ENCODE measurements at regions not wholly inside any gene's neighbourhood (a gene's known extent, or its start where the extent isn't known, plus 50 kb on each side); places are given as distances from the start of the nearest gene placed in this dataset.
A peak's percentile ranks its signal among the peaks of the same experiment; 100 is the strongest.

DNA sequence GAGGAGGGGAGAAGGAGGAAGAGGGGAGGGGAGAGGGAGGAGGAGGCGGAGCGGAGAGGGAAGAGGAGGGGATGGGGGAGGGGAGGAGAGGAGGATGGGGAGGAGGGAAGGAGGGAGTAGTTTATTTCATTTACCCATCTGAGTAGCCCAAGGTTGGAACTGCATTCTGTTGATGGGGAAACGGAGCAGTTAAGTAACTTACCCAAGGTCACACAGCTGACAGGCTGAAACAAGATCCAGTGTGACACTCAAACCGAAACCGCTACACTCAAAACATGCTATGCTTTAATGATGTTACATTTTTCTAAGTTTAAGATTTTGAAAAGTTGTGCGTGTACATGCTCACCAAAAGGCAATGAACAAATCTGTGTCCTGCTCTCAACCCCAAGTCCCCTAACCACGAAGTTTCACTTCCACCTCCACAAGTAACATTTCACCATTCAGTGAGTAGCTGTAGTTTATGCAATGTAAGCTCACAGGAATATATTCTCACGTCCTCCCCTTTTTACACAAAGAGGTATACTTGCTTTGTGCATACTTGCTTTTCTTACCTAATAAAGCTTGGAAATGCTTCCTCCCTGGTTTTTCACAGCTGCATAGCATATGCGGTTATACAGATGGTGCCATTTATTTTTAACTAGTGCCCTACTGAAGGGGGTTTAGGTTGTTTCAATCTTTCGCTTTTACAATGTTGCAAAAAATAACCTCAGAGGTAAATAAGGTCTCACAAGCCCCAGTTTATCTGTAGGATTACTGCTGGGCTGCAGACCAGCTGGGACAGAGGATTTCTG lies 275.3 kb downstream of the PARN start (continued):
- peak; percentile 99 for TF ChIP-seq DPF2 (IDR thresholded peaks at IDR 0.05)
- TF ChIP-seq NFYB (IDR thresholded peaks at IDR 0.05; ENCODE audit: insufficient read depth, low read depth, low read length), result no peak; the same call in 1 of the 2 replicates
- TF ChIP-seq, protein P1, sequence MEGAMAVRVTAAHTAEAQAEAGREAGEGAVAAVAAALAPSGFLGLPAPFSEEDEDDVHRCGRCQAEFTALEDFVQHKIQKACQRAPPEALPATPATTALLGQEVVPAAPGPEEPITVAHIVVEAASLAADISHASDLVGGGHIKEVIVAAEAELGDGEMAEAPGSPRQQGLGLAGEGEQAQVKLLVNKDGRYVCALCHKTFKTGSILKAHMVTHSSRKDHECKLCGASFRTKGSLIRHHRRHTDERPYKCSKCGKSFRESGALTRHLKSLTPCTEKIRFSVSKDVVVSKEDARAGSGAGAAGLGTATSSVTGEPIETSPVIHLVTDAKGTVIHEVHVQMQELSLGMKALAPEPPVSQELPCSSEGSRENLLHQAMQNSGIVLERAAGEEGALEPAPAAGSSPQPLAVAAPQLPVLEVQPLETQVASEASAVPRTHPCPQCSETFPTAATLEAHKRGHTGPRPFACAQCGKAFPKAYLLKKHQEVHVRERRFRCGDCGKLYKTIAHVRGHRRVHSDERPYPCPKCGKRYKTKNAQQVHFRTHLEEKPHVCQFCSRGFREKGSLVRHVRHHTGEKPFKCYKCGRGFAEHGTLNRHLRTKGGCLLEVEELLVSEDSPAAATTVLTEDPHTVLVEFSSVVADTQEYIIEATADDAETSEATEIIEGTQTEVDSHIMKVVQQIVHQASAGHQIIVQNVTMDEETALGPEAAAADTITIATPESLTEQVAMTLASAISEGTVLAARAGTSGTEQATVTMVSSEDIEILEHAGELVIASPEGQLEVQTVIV (IDR thresholded peaks at IDR 0.05; ENCODE audit: borderline replicate concordance, partially characterized antibody), result no peak
- TF ChIP-seq, protein P2, sequence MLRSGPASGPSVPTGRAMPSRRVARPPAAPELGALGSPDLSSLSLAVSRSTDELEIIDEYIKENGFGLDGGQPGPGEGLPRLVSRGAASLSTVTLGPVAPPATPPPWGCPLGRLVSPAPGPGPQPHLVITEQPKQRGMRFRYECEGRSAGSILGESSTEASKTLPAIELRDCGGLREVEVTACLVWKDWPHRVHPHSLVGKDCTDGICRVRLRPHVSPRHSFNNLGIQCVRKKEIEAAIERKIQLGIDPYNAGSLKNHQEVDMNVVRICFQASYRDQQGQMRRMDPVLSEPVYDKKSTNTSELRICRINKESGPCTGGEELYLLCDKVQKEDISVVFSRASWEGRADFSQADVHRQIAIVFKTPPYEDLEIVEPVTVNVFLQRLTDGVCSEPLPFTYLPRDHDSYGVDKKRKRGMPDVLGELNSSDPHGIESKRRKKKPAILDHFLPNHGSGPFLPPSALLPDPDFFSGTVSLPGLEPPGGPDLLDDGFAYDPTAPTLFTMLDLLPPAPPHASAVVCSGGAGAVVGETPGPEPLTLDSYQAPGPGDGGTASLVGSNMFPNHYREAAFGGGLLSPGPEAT (IDR thresholded peaks at IDR 0.05; ENCODE audit: low read depth), result peak; percentile 94
- TF ChIP-seq JUNB (IDR thresholded peaks at IDR 0.05), result peak; percentile 98
- TF ChIP-seq, protein P3, sequence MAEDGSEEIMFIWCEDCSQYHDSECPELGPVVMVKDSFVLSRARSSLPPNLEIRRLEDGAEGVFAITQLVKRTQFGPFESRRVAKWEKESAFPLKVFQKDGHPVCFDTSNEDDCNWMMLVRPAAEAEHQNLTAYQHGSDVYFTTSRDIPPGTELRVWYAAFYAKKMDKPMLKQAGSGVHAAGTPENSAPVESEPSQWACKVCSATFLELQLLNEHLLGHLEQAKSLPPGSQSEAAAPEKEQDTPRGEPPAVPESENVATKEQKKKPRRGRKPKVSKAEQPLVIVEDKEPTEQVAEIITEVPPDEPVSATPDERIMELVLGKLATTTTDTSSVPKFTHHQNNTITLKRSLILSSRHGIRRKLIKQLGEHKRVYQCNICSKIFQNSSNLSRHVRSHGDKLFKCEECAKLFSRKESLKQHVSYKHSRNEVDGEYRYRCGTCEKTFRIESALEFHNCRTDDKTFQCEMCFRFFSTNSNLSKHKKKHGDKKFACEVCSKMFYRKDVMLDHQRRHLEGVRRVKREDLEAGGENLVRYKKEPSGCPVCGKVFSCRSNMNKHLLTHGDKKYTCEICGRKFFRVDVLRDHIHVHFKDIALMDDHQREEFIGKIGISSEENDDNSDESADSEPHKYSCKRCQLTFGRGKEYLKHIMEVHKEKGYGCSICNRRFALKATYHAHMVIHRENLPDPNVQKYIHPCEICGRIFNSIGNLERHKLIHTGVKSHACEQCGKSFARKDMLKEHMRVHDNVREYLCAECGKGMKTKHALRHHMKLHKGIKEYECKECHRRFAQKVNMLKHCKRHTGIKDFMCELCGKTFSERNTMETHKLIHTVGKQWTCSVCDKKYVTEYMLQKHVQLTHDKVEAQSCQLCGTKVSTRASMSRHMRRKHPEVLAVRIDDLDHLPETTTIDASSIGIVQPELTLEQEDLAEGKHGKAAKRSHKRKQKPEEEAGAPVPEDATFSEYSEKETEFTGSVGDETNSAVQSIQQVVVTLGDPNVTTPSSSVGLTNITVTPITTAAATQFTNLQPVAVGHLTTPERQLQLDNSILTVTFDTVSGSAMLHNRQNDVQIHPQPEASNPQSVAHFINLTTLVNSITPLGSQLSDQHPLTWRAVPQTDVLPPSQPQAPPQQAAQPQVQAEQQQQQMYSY (CRISPR knock-in tag; IDR thresholded peaks at IDR 0.05), result no peak
- TF ChIP-seq ZSCAN29 (IDR thresholded peaks at IDR 0.05), result no peak
- TF ChIP-seq, protein P4, sequence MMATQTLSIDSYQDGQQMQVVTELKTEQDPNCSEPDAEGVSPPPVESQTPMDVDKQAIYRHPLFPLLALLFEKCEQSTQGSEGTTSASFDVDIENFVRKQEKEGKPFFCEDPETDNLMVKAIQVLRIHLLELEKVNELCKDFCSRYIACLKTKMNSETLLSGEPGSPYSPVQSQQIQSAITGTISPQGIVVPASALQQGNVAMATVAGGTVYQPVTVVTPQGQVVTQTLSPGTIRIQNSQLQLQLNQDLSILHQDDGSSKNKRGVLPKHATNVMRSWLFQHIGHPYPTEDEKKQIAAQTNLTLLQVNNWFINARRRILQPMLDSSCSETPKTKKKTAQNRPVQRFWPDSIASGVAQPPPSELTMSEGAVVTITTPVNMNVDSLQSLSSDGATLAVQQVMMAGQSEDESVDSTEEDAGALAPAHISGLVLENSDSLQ (IDR thresholded peaks at IDR 0.05), result peak; percentile 72
- peak; percentile 97 for TF ChIP-seq NFXL1 (IDR thresholded peaks at IDR 0.05; ENCODE audit: borderline replicate concordance)
- TF ChIP-seq HCFC1 (IDR thresholded peaks at IDR 0.05; ENCODE audit: low read length), result no peak
- TF ChIP-seq, protein P5, sequence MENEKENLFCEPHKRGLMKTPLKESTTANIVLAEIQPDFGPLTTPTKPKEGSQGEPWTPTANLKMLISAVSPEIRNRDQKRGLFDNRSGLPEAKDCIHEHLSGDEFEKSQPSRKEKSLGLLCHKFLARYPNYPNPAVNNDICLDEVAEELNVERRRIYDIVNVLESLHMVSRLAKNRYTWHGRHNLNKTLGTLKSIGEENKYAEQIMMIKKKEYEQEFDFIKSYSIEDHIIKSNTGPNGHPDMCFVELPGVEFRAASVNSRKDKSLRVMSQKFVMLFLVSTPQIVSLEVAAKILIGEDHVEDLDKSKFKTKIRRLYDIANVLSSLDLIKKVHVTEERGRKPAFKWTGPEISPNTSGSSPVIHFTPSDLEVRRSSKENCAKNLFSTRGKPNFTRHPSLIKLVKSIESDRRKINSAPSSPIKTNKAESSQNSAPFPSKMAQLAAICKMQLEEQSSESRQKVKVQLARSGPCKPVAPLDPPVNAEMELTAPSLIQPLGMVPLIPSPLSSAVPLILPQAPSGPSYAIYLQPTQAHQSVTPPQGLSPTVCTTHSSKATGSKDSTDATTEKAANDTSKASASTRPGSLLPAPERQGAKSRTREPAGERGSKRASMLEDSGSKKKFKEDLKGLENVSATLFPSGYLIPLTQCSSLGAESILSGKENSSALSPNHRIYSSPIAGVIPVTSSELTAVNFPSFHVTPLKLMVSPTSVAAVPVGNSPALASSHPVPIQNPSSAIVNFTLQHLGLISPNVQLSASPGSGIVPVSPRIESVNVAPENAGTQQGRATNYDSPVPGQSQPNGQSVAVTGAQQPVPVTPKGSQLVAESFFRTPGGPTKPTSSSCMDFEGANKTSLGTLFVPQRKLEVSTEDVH (IDR thresholded peaks at IDR 0.05; ENCODE audit: low read depth, partially characterized antibody), result peak; percentile 53
- TF ChIP-seq, protein P6, sequence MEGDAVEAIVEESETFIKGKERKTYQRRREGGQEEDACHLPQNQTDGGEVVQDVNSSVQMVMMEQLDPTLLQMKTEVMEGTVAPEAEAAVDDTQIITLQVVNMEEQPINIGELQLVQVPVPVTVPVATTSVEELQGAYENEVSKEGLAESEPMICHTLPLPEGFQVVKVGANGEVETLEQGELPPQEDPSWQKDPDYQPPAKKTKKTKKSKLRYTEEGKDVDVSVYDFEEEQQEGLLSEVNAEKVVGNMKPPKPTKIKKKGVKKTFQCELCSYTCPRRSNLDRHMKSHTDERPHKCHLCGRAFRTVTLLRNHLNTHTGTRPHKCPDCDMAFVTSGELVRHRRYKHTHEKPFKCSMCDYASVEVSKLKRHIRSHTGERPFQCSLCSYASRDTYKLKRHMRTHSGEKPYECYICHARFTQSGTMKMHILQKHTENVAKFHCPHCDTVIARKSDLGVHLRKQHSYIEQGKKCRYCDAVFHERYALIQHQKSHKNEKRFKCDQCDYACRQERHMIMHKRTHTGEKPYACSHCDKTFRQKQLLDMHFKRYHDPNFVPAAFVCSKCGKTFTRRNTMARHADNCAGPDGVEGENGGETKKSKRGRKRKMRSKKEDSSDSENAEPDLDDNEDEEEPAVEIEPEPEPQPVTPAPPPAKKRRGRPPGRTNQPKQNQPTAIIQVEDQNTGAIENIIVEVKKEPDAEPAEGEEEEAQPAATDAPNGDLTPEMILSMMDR (IDR thresholded peaks at IDR 0.05 in 2 of 3, conservative IDR thresholded peaks at IDR 0.05 in 1 of 3; ENCODE audit: control insufficient read depth in 2 of 3, extremely low read depth in 1 of 3, insufficient read depth in 1 of 3, low read depth in 3 of 3, low read length in 3 of 3), result no peak
